ENCODE measurements at regions not wholly inside any gene's neighbourhood (a gene's known extent, or its start where the extent isn't known, plus 50 kb on each side); places are given as distances from the start of the nearest gene placed in this dataset.

DNA sequence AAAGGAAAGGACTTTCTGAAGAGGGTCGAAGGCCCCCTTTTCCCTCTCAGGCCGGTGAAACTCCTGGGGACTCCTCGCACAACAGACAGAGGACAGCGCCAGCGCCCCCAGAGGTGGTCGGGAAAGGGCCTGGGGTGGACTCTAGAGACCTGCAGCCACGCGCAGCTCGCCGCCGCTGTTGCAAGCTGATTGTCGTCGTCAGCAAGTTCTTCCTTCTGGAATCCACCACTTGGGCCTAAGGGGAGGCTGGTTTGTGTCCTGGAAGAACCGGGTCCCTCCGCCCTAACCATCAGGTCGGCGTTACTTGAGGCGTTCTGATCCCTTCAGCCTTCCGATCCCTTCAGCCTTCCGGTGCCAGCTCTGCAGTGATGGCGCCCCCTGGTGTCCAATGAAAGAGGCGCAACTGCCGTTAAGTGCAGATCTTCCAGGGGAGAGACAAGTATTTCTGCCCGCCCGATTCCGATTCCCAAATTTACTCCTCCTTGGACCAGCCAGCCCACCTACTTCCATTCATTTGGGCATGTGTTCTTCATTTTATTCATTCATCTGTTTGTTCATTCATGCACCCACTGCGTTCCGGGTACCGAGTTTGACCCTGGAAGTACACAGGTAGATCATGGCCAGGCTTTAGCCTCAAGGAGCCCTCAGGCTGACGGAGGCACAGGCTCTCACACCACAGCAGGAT, 77.2 kb upstream of the SLC6A11 start:
- intact Hi-C loops (cut with micrococcal nuclease; ENCODE audit: unreplicated experiment): loop anchor here (1.0 to 2.0 kb wide), 2 partner anchors 322 to 394 kb away; no protein-coding TSS in a partner anchor
- no TSS peak for BruUV-seq (replicated peaks)
- H3K4me1 Mint-ChIP-seq (ENCODE audit: low read depth, unreplicated experiment): no peaks in the 10 kb centered on the region
- peak; percentile 70 for DNase-seq
- TF ChIP-seq, protein P1, sequence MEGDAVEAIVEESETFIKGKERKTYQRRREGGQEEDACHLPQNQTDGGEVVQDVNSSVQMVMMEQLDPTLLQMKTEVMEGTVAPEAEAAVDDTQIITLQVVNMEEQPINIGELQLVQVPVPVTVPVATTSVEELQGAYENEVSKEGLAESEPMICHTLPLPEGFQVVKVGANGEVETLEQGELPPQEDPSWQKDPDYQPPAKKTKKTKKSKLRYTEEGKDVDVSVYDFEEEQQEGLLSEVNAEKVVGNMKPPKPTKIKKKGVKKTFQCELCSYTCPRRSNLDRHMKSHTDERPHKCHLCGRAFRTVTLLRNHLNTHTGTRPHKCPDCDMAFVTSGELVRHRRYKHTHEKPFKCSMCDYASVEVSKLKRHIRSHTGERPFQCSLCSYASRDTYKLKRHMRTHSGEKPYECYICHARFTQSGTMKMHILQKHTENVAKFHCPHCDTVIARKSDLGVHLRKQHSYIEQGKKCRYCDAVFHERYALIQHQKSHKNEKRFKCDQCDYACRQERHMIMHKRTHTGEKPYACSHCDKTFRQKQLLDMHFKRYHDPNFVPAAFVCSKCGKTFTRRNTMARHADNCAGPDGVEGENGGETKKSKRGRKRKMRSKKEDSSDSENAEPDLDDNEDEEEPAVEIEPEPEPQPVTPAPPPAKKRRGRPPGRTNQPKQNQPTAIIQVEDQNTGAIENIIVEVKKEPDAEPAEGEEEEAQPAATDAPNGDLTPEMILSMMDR (IDR thresholded peaks at IDR 0.05; ENCODE audit: unreplicated experiment): peak; percentile 78
- H3K36me3 Mint-ChIP-seq (ENCODE audit: insufficient read depth, unreplicated experiment): no peaks in the 10 kb centered on the region
- CTCF ChIA-PET: interaction anchor here (0.8 to 1.7 kb wide), 4 partner anchors 10 to 321 kb away, joined by 3 to 9 read pairs (median 4); no protein-coding TSS in a partner anchor
- H3K27me3 Mint-ChIP-seq (ENCODE audit: unreplicated experiment): peaks cover 83% of the 10 kb centered on the region
- no peak overlapping the region for H3K27ac Mint-ChIP-seq (ENCODE audit: unreplicated experiment)
- H3K9me3 Mint-ChIP-seq (ENCODE audit: low read depth, unreplicated experiment): no peaks in the 10 kb centered on the region
- no peak overlapping the region for H3K4me3 Mint-ChIP-seq (ENCODE audit: low read depth, unreplicated experiment)

DNA sequence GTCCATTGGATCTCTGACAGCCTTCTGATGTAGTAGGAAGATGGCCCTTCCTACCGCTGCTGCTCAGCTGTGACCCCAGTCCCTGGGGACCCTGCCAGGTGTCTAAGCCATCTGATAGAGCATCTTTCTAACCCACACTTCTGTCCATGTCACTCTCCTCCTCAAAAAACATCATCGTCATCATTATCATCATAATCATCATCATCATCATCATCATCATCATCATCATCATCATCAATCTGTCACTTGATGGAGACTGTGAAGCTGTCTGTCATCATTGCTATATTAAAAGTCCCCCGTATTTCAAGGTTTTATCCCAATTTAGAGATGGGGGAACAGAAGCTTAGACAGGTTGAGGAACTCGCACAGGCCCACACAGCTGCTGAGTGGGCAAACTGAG, 75.1 kb upstream of the SLC6A11 start:
- Mint-ChIP-seq H3K4me1 (ENCODE audit: low read depth, unreplicated experiment) (no peaks in the 10 kb centered on the region), H3K4me3 (ENCODE audit: low read depth, unreplicated experiment) (no peak overlapping the region), H3K27me3 (ENCODE audit: unreplicated experiment) (peaks cover 73% of the 10 kb centered on the region), H3K27ac (ENCODE audit: unreplicated experiment) (no peak overlapping the region), H3K9me3 (ENCODE audit: low read depth, unreplicated experiment) (no peaks in the 10 kb centered on the region), H3K36me3 (ENCODE audit: insufficient read depth, unreplicated experiment) (no peaks in the 10 kb centered on the region)
- CTCF ChIA-PET: no interaction called here
- no TSS peak for BruUV-seq (replicated peaks)
- no peak for DNase-seq
- intact Hi-C loops (cut with micrococcal nuclease; ENCODE audit: unreplicated experiment): no loop called here
- TF ChIP-seq, protein P1 (IDR thresholded peaks at IDR 0.05; ENCODE audit: unreplicated experiment): no peak

DNA sequence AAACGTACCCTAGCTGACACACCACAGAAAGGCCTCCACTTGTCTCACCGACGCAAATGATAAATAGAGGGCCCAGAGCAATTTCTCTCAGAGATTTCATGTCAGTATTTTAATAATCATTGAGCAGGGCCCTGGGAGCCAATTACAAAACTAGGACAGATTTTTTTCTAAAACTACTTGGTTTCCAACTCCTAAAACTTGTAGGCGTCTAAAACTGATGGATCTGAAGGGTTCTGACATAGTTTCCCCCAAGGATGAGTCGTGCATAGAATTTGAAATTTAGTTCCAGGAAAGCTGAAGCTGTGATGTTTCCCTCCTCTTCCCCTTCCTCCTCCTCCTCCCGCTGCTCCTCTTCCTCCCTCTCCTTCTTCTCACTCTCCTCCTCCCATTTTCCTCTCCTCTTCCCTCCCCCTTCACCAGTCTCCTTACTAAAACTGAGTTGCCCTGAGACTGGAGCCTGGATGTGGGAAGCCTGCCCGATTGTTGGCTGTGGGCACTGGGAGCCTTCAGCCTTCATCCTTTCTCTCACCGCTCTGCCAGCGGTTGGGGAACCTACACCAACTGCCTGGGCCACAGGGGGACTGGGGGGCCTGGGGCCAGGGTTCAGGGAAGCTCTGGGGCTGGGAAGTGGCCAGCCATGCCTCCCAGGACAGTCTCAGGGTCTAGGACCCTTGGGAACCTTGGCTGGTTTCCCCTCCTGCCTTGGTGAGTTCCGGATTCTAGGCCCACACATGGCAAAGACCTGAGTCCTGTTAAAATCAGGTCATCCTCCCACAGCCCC, 73.9 kb upstream of the SLC6A11 start:
- Mint-ChIP-seq H3K4me1 (ENCODE audit: low read depth, unreplicated experiment) (no peaks in the 10 kb centered on the region), H3K27me3 (ENCODE audit: unreplicated experiment) (peaks cover 79% of the 10 kb centered on the region), H3K27ac (ENCODE audit: unreplicated experiment) (no peak overlapping the region), H3K4me3 (ENCODE audit: low read depth, unreplicated experiment) (no peak overlapping the region), H3K9me3 (ENCODE audit: low read depth, unreplicated experiment) (no peaks in the 10 kb centered on the region), H3K36me3 (ENCODE audit: insufficient read depth, unreplicated experiment) (no peaks in the 10 kb centered on the region)
- intact Hi-C loops (cut with micrococcal nuclease; ENCODE audit: unreplicated experiment): no loop called here
- no peak for DNase-seq
- no TSS peak for BruUV-seq (replicated peaks)
- TF ChIP-seq, protein P1 (IDR thresholded peaks at IDR 0.05; ENCODE audit: unreplicated experiment): no peak
- CTCF ChIA-PET: no interaction called here

DNA sequence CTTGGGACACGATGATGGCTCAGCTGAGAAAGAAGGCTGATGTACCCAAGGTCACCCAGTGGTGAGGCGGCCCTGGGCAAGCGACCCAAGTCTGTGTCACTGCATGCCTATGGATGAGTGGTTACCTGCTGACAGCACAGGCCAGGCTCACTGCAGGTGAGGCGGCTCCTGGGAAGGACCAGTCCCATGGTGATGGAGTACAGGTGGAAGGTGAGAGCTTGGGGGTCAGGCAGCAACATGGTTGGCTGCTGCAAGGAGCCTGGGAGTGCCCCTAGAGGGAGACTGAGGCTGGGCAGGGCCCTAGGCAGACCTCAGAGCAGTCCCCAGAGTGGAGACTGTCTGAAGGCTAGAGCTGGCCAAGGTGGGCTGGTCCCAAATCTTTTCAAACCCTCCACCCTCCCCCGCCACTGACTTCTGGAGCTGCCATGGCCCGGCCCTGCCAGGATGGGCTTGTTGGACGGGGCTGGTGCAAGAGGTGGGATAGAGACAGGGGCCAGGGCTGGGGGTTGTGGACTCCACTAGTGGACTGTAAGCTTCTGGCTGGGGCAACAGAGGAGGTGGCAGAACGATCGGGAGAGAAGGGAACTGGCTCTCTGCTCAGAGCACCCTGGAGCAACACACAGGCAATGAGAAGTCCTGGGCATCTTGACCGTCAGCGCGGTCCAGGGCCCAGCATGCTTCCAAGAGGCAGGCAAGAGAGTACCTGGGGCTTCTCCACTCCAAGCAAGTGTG, 72.5 kb upstream of the SLC6A11 start:
- TF ChIP-seq, protein P1 (IDR thresholded peaks at IDR 0.05; ENCODE audit: unreplicated experiment): no peak
- BruUV-seq (replicated peaks): no TSS peak
- no peaks in the 10 kb centered on the region for H3K4me1 Mint-ChIP-seq (ENCODE audit: low read depth, unreplicated experiment)
- CTCF ChIA-PET: interaction anchor here (0.6 to 1.0 kb wide), 2 partner anchors 8 to 1499 kb away, joined by 3 to 7 read pairs; no protein-coding TSS in a partner anchor
- no peaks in the 10 kb centered on the region for H3K36me3 Mint-ChIP-seq (ENCODE audit: insufficient read depth, unreplicated experiment)
- no peaks in the 10 kb centered on the region for H3K9me3 Mint-ChIP-seq (ENCODE audit: low read depth, unreplicated experiment)
- H3K4me3 Mint-ChIP-seq (ENCODE audit: low read depth, unreplicated experiment): no peak overlapping the region
- no peak for DNase-seq
- intact Hi-C loops (cut with micrococcal nuclease; ENCODE audit: unreplicated experiment): no loop called here
- no peak overlapping the region for H3K27ac Mint-ChIP-seq (ENCODE audit: unreplicated experiment)
- peaks cover 73% of the 10 kb centered on the region for H3K27me3 Mint-ChIP-seq (ENCODE audit: unreplicated experiment)
